ENCODE measurements at regions not wholly inside any gene's neighbourhood (a gene's known extent, or its start where the extent isn't known, plus 50 kb on each side); places are given as distances from the start of the nearest gene placed in this dataset.

DNA sequence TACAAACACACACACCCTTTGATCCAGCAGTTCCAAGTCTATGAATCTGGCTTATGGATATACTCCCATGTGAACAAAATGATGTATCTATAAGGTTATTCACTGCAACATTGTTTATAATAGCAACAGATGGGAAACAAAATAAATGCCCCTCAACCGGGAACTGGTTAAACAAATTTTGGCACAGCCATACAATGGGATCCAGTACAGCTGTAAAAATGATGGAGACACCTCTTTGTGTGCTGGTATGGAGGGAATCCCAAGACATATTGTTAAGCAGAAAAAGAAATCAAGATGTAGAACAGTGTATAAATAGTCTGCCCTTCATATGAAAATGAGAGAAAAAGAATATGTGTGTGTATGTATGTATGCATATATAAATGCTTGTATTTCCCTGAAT, 155.5 kb downstream of the SNX10 start (continued):
- TF ChIP-seq, protein P1, sequence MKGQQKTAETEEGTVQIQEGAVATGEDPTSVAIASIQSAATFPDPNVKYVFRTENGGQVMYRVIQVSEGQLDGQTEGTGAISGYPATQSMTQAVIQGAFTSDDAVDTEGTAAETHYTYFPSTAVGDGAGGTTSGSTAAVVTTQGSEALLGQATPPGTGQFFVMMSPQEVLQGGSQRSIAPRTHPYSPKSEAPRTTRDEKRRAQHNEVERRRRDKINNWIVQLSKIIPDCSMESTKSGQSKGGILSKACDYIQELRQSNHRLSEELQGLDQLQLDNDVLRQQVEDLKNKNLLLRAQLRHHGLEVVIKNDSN (IDR thresholded peaks at IDR 0.05; ENCODE audit: borderline replicate concordance, extremely low read length, insufficient read depth, low read depth, low read length): no peak
- no peak for TF ChIP-seq JUNB (IDR thresholded peaks at IDR 0.05)
- TF ChIP-seq, protein P2, sequence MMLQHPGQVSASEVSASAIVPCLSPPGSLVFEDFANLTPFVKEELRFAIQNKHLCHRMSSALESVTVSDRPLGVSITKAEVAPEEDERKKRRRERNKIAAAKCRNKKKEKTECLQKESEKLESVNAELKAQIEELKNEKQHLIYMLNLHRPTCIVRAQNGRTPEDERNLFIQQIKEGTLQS (IDR thresholded peaks at IDR 0.05; ENCODE audit: borderline replicate concordance, extremely low read depth, low read depth, low read length): no peak

DNA sequence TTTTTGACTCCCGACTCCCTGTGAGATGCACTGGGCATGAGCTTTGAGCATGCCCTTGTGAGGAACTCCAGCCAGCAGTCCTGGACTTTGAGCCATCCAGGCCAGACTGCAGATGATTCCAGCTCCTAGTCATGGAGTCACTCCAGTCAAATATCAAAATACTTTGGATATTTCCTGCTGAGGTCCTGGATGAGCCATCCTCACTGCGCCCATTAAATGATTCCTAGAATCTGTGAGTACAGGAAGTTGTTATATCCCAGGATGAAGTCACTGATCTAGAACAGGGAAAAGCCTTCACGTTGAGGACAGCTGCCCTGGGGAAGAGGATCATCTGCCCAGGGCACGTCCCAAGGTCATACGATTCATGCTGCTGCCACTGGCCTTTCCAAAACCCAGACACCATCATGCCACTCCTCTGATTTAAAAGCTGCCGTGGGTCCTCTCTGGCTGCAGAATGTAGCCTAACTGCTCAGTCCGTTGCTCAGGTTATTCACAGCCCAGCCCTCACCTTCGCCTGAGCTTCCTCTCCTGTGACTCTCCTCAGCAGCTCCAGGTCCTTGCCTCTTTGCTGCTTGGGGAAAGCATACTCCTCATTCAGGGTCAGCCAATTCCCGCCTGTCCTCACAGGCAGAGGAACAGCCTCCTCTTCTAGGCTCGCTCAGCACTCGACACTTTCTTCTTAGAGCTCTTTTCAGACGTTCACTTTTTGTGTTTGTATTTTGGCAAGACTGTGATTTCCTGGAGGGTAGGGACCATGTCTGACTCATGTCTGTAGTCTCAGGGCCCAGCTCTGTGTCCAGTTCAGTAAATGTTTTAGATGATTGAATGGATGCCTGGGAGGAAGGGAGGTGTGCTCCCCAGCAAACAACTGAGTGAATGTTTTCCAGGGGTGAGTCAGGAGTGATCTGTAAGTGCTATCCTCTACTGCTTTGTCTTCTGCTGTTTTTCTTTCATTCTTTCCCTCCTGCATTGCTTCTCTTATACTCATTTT, 157.8 kb downstream of the SNX10 start:
- Histone ChIP-seq H2AFZ (ENCODE audit: control insufficient read depth, low read depth, low read length) (no peak overlapping the region), H3K27me3 (replicated peaks in 1 of 2; ENCODE audit: control insufficient read depth in 2 of 2, insufficient read depth in 2 of 2, low read length in 1 of 2) (no peaks in the 10 kb centered on the region), H3K27ac (ENCODE audit: control insufficient read depth, insufficient read depth) (no peak overlapping the region), H3K9ac (ENCODE audit: control insufficient read depth, insufficient read depth, low read length) (no peak overlapping the region), H4K20me1 (ENCODE audit: control insufficient read depth, insufficient read depth) (no peaks in the 10 kb centered on the region), H3K79me2 (ENCODE audit: control insufficient read depth, insufficient read depth, low read length) (no peaks in the 10 kb centered on the region), H3K9me3 (replicated peaks; ENCODE audit: control insufficient read depth, insufficient read depth, low read length) (no peaks in the 10 kb centered on the region), H3K4me3 (no peak overlapping the region), H3K4me1 (ENCODE audit: control insufficient read depth, insufficient read depth, low read length) (no peaks in the 10 kb centered on the region), H3K36me3 (ENCODE audit: control insufficient read depth in 2 of 2, insufficient read depth in 2 of 2, low read length in 1 of 2) (no peaks in the 10 kb centered on the region), H3K4me2 (ENCODE audit: control insufficient read depth, insufficient read depth) (no peak overlapping the region)
- SMC1A ChIA-PET (ENCODE audit: uncharacterized antibody, unreplicated experiment): interaction anchor here (0.8 kb wide), 1 partner anchor 80 kb away, joined by 3 read pairs; no protein-coding TSS in a partner anchor
- FAIRE-seq (no peak), ATAC-seq (no peak), DNase-seq (ENCODE audit: low read depth, low spot score) (no peak)
- RAD21 ChIA-PET (ENCODE audit: unreplicated experiment): interaction anchor here (0.6 kb wide), 1 partner anchor 148 kb away, joined by 3 read pairs; no protein-coding TSS in a partner anchor
- 27% methylated on average over 12 of the region's 12 CpGs for WGBS (ENCODE audit: insufficient coverage, insufficient replicate concordance, low lambda C conversion rate, missing lambda C conversion rate)
- in situ Hi-C loops (cut with MboI): no loop called here
- POLR2A ChIA-PET: no interaction called here
- no TSS peak for BruUV-seq (replicated peaks)
- CTCF ChIA-PET: no interaction called here
- intact Hi-C loops (cut with micrococcal nuclease; ENCODE audit: unreplicated experiment): no loop called here
- TF ChIP-seq, protein P3, sequence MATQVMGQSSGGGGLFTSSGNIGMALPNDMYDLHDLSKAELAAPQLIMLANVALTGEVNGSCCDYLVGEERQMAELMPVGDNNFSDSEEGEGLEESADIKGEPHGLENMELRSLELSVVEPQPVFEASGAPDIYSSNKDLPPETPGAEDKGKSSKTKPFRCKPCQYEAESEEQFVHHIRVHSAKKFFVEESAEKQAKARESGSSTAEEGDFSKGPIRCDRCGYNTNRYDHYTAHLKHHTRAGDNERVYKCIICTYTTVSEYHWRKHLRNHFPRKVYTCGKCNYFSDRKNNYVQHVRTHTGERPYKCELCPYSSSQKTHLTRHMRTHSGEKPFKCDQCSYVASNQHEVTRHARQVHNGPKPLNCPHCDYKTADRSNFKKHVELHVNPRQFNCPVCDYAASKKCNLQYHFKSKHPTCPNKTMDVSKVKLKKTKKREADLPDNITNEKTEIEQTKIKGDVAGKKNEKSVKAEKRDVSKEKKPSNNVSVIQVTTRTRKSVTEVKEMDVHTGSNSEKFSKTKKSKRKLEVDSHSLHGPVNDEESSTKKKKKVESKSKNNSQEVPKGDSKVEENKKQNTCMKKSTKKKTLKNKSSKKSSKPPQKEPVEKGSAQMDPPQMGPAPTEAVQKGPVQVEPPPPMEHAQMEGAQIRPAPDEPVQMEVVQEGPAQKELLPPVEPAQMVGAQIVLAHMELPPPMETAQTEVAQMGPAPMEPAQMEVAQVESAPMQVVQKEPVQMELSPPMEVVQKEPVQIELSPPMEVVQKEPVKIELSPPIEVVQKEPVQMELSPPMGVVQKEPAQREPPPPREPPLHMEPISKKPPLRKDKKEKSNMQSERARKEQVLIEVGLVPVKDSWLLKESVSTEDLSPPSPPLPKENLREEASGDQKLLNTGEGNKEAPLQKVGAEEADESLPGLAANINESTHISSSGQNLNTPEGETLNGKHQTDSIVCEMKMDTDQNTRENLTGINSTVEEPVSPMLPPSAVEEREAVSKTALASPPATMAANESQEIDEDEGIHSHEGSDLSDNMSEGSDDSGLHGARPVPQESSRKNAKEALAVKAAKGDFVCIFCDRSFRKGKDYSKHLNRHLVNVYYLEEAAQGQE (IDR thresholded peaks at IDR 0.05; ENCODE audit: low read depth, low read length): no peak
- TF ChIP-seq SMC3 (IDR thresholded peaks at IDR 0.05; ENCODE audit: borderline replicate concordance, low read length) (no peak), SMAD1 (IDR thresholded peaks at IDR 0.05; ENCODE audit: low read depth, partially characterized antibody) (no peak), MEF2B (IDR thresholded peaks at IDR 0.05; ENCODE audit: partially characterized antibody, poor library complexity, severe bottlenecking) (no peak), CREB1 (IDR thresholded peaks at IDR 0.05; ENCODE audit: low read depth) (no peak), IKZF2 (IDR thresholded peaks at IDR 0.05) (no peak), NR2C2 (IDR thresholded peaks at IDR 0.05; ENCODE audit: borderline replicate concordance, control insufficient read depth, insufficient read length, low read depth) (no peak), POLR2A (IDR thresholded peaks at IDR 0.05; ENCODE audit: low read depth, low read length) (no peak), SRF (IDR thresholded peaks at IDR 0.05; ENCODE audit: low read depth in 2 of 2, low read length in 2 of 2) (no peak), BRCA1 (IDR thresholded peaks at IDR 0.05; ENCODE audit: low read depth, low read length) (no peak), SREBF2 (IDR thresholded peaks at IDR 0.05; ENCODE audit: low read length) (no peak)
- TF ChIP-seq, protein P2 (IDR thresholded peaks at IDR 0.05; ENCODE audit: borderline replicate concordance, extremely low read depth, low read depth, low read length): no peak

All from GM12878 (cell line).